Karpas-422 (cell line): ENCODE measurements at regions not wholly inside any gene's neighbourhood (a gene's known extent, or its start where the extent isn't known, plus 50 kb on each side); places are given as distances from the start of the nearest gene placed in this dataset.

Experiments
- DNase-seq: peaks from one replicate; pipeline ENCODE4 v3.0.0-alpha.2; 2015
- H2AFZ ChIP-seq: fragments of 200-600 bp; sonication (generic); 2 replicates; pipeline ENCODE4 v1.6.1; 2014; ENCODE audit warnings: antibody characterized with exemption, low read length, mixed read lengths
- H3K27ac ChIP-seq: fragments of 200-600 bp; sonication (generic); 2 replicates; pipeline ENCODE4 v1.5.1; 2014; ENCODE audit warnings: mild to moderate bottlenecking, low read length, moderate library complexity
- H3K27me3 ChIP-seq: fragments of 200-600 bp; sonication (generic); 2 replicates; pipeline ENCODE4 v1.6.1; 2014; ENCODE audit warnings: low read length, mixed read lengths
- H3K36me3 ChIP-seq: fragments of 200-600 bp; sonication (generic); 2 replicates; pipeline ENCODE4 v1.6.1; 2014; ENCODE audit warnings: low read length, mixed read lengths; ENCODE audit not compliant: insufficient read depth
- H3K4me1 ChIP-seq: fragments of 200-600 bp; sonication (generic); 2 replicates; pipeline ENCODE4 v1.6.1; 2014; ENCODE audit warnings: mild to moderate bottlenecking, low read length, mixed read lengths
- H3K4me2 ChIP-seq: fragments of 200-600 bp; sonication (generic); 2 replicates; pipeline ENCODE4 v1.6.1; 2014; ENCODE audit warnings: low read length, low read depth, mild to moderate bottlenecking; ENCODE audit not compliant: poor library complexity, severe bottlenecking
- H3K4me3 ChIP-seq: fragments of 200-600 bp; sonication (generic); 2 replicates; pipeline ENCODE4 v1.5.1; 2014; ENCODE audit warnings: mild to moderate bottlenecking, antibody characterized with exemption, low read length, mixed read lengths
- H3K79me2 ChIP-seq: fragments of 200-600 bp; sonication (generic); 2 replicates; pipeline ENCODE4 v1.6.1; 2014; ENCODE audit warnings: mild to moderate bottlenecking, low read length, mixed read lengths
- H3K9ac ChIP-seq: fragments of 200-600 bp; sonication (generic); 2 replicates; pipeline ENCODE4 v1.6.0; 2014; ENCODE audit warnings: low read length
- H3K9me2 ChIP-seq: fragments of 200-600 bp; sonication (generic), shearing (Covaris generic); replicated peaks from 2 replicates; pipeline ENCODE4 v1.6.0; 2014; ENCODE audit warnings: mild to moderate bottlenecking, low read length, moderate library complexity; ENCODE audit not compliant: insufficient read depth
- H3K9me3 ChIP-seq: fragments of 300-700, 200-600 bp; sonication (generic); 2 replicates; pipeline ENCODE4 v1.6.1; 2014; ENCODE audit warnings: low read length, mixed read lengths
- H4K20me1 ChIP-seq: fragments of 200-600 bp; sonication (generic); 2 replicates; pipeline ENCODE4 v1.6.1; 2014; ENCODE audit warnings: mild to moderate bottlenecking, antibody characterized with exemption, low read length, low read depth; ENCODE audit not compliant: insufficient read depth

- H3K4me3 ChIP-seq: no peak overlapping the region
- no peaks in the 10 kb centered on the region for H3K79me2 ChIP-seq
- H3K4me1 ChIP-seq: no peaks in the 10 kb centered on the region
Observed at GRCh38 chr5:129392681-129393080, 67.4 kb upstream of the ADAMTS19 start.

GRCh38 chr5:129395247-129395646 lies 64.9 kb upstream of the ADAMTS19 start:
- H3K9me2 ChIP-seq: no peaks in the 10 kb centered on the region
- H3K4me2 ChIP-seq: no peak overlapping the region
- no peaks in the 10 kb centered on the region for H4K20me1 ChIP-seq
- no peaks in the 10 kb centered on the region for H3K27me3 ChIP-seq
- no peaks in the 10 kb centered on the region for H3K4me1 ChIP-seq
- no peaks in the 10 kb centered on the region for H3K9me3 ChIP-seq
- H3K27ac ChIP-seq: no peak overlapping the region
- H3K36me3 ChIP-seq: no peaks in the 10 kb centered on the region
- H3K9ac ChIP-seq: no peak overlapping the region
- H2AFZ ChIP-seq: no peak overlapping the region
- no peak overlapping the region for H3K4me3 ChIP-seq
- H3K79me2 ChIP-seq: no peaks in the 10 kb centered on the region
- no peak for DNase-seq

More at GRCh38 chr5:129392681-129393080, 67.4 kb upstream of the ADAMTS19 start:
- Histone ChIP-seq H3K27me3 (no peaks in the 10 kb centered on the region), H2AFZ (no peak overlapping the region), H3K9me3 (no peaks in the 10 kb centered on the region), H3K9ac (no peak overlapping the region), H3K27ac (no peak overlapping the region), H4K20me1 (no peaks in the 10 kb centered on the region), H3K9me2 (no peaks in the 10 kb centered on the region), H3K4me2 (no peak overlapping the region), H3K36me3 (no peaks in the 10 kb centered on the region)
- no peak for DNase-seq

GRCh38 chr5:129398026-129398678 lies 61.9 kb upstream of the ADAMTS19 start:
- Histone ChIP-seq H4K20me1 (no peaks in the 10 kb centered on the region), H3K36me3 (no peaks in the 10 kb centered on the region), H3K4me1 (peaks cover 9% of the 10 kb centered on the region), H3K4me2 (no peak overlapping the region), H3K79me2 (no peaks in the 10 kb centered on the region), H3K4me3 (no peak overlapping the region), H3K27ac (no peak overlapping the region), H2AFZ (no peak overlapping the region), H3K9ac (no peak overlapping the region), H3K27me3 (no peaks in the 10 kb centered on the region), H3K9me3 (no peaks in the 10 kb centered on the region), H3K9me2 (no peaks in the 10 kb centered on the region)
- DNase-seq: no peak

- Histone ChIP-seq H3K79me2 (no peaks in the 10 kb centered on the region), H3K9me3 (no peaks in the 10 kb centered on the region), H3K4me3 (no peak overlapping the region), H3K36me3 (no peaks in the 10 kb centered on the region), H3K4me2 (no peak overlapping the region), H2AFZ (no peak overlapping the region), H3K27me3 (no peaks in the 10 kb centered on the region), H3K4me1 (peaks cover 9% of the 10 kb centered on the region), H3K27ac (no peak overlapping the region), H3K9me2 (no peaks in the 10 kb centered on the region), H3K9ac (no peak overlapping the region), H4K20me1 (no peaks in the 10 kb centered on the region)
- DNase-seq: no peak
Observed at GRCh38 chr5:129399069-129399468, 61.0 kb upstream of the ADAMTS19 start.

- H3K36me3 ChIP-seq: no peaks in the 10 kb centered on the region
- no peaks in the 10 kb centered on the region for H3K9me3 ChIP-seq
- peak overlapping the region; percentile 53 for H3K4me2 ChIP-seq
- no peaks in the 10 kb centered on the region for H3K9me2 ChIP-seq
- no peak overlapping the region for H3K9ac ChIP-seq
- peak overlapping the region; percentile 83 for H2AFZ ChIP-seq
- peaks cover 9% of the 10 kb centered on the region for H3K4me1 ChIP-seq
- no peaks in the 10 kb centered on the region for H3K27me3 ChIP-seq
- H4K20me1 ChIP-seq: no peaks in the 10 kb centered on the region
- no peak overlapping the region for H3K4me3 ChIP-seq
- no peak overlapping the region for H3K27ac ChIP-seq
- no peaks in the 10 kb centered on the region for H3K79me2 ChIP-seq
- DNase-seq: peak; percentile 61
Observed at GRCh38 chr5:129400395-129400983, 59.6 kb upstream of the ADAMTS19 start.

GRCh38 chr5:129405222-129405621 lies 54.9 kb upstream of the ADAMTS19 start:
- no peak overlapping the region for H3K27ac ChIP-seq
- no peak overlapping the region for H2AFZ ChIP-seq
- H3K4me3 ChIP-seq: no peak overlapping the region
- peaks cover 9% of the 10 kb centered on the region for H3K4me1 ChIP-seq
- DNase-seq: no peak
- no peaks in the 10 kb centered on the region for H3K36me3 ChIP-seq
- H3K9me3 ChIP-seq: no peaks in the 10 kb centered on the region
- no peak overlapping the region for H3K4me2 ChIP-seq
- H3K27me3 ChIP-seq: no peaks in the 10 kb centered on the region
- no peaks in the 10 kb centered on the region for H3K79me2 ChIP-seq
- H3K9me2 ChIP-seq: no peaks in the 10 kb centered on the region
- no peaks in the 10 kb centered on the region for H4K20me1 ChIP-seq
- H3K9ac ChIP-seq: no peak overlapping the region

GRCh38 chr5:129406440-129406839 lies 53.7 kb upstream of the ADAMTS19 start:
- H3K9me2 ChIP-seq: no peaks in the 10 kb centered on the region
- no peak overlapping the region for H3K4me3 ChIP-seq
- H3K4me1 ChIP-seq: peaks cover 2% of the 10 kb centered on the region
- no peaks in the 10 kb centered on the region for H3K79me2 ChIP-seq
- no peak overlapping the region for H3K4me2 ChIP-seq
- no peaks in the 10 kb centered on the region for H3K9me3 ChIP-seq
- H3K27ac ChIP-seq: no peak overlapping the region
- DNase-seq: no peak
- H3K36me3 ChIP-seq: no peaks in the 10 kb centered on the region
- H4K20me1 ChIP-seq: no peaks in the 10 kb centered on the region
- no peaks in the 10 kb centered on the region for H3K27me3 ChIP-seq
- no peak overlapping the region for H3K9ac ChIP-seq
- no peak overlapping the region for H2AFZ ChIP-seq
